ENCODE measurements at regions not wholly inside any gene's neighbourhood (a gene's known extent, or its start where the extent isn't known, plus 50 kb on each side); places are given as distances from the start of the nearest gene placed in this dataset.
A peak's percentile ranks its signal among the peaks of the same experiment; 100 is the strongest.

GRCh38 chr9:124206391-124206790, 51.4 kb upstream of the NEK6 start:
- H3K9ac ChIP-seq = no peak overlapping the region
- no peaks in the 10 kb centered on the region for H3K36me3 ChIP-seq
- H3K4me1 ChIP-seq = peaks cover 92% of the 10 kb centered on the region
- no peak for TF ChIP-seq Cebpa-rat (IDR thresholded peaks at IDR 0.05)
- no peaks in the 10 kb centered on the region for H4K20me1 ChIP-seq
- H3K4me2 ChIP-seq = peak overlapping the region; percentile 89
- H3K4me3 ChIP-seq = no peak overlapping the region
- peak overlapping the region; percentile 78; the same call in 1 of the 2 replicates for H3K27ac ChIP-seq
- no peaks in the 10 kb centered on the region for H3K9me3 ChIP-seq
- no peaks in the 10 kb centered on the region for H3K27me3 ChIP-seq

Data from BLaER1 (cell line).